ENCODE measurements at regions not wholly inside any gene's neighbourhood (a gene's known extent, or its start where the extent isn't known, plus 50 kb on each side); places are given as distances from the start of the nearest gene placed in this dataset.

DNA sequence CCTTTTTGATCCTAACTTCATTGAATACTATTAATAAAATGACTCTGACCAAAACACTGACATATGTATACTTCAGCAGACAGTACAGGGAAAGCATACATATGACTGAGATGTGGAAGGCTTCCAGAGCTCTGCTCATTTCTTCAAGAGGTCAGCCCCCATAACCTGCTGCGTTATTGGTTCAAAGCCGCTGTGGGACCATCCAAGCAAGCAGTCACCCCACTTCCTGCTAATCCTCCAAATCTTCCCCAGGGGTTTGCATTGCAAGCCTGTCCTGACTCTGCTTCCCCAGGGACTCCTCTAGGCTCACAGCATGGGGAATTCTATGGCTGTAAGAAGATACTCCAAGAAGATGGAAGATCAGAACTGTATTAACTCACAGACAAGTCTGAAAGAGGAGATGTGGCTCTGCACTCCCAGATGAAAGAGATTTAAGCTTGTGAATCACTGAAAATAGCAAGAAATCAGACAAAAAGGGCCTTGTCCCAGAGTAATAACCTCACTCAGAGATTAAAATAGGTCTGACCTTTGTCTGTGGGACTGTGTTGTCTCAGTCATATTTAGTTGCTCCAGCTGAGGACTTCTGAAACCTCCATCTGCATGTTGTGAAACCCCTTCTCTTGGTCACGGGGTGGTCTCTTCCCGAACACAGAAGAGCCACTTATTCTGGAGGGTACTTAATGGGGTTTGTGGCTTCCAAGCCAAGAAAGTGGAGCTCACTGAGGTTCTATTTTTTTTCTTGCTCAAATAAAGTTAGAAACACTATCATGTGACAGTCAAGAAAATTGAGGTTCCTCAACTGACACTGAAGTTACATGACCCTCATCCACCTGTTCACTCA, 101.5 kb upstream of the MARCKS start:
- intact Hi-C loops (cut with DNase I), result no loop called here
- Histone ChIP-seq H3K36me3 (no peaks in the 10 kb centered on the region), H3K27ac (no peak overlapping the region), H3K4me1 (peaks cover 0 to 20% (median 0%) of the 10 kb centered on the region in 9 donors), H3K9me3 (peaks cover 0 to 5% (median 0%) of the 10 kb centered on the region in 11 donors), H3K4me3 (no peak overlapping the region), H3K27me3 (no peaks in the 10 kb centered on the region)
- DNase-seq, result peak in 1 of 2 donors; percentile 9
- TF ChIP-seq, protein P1, sequence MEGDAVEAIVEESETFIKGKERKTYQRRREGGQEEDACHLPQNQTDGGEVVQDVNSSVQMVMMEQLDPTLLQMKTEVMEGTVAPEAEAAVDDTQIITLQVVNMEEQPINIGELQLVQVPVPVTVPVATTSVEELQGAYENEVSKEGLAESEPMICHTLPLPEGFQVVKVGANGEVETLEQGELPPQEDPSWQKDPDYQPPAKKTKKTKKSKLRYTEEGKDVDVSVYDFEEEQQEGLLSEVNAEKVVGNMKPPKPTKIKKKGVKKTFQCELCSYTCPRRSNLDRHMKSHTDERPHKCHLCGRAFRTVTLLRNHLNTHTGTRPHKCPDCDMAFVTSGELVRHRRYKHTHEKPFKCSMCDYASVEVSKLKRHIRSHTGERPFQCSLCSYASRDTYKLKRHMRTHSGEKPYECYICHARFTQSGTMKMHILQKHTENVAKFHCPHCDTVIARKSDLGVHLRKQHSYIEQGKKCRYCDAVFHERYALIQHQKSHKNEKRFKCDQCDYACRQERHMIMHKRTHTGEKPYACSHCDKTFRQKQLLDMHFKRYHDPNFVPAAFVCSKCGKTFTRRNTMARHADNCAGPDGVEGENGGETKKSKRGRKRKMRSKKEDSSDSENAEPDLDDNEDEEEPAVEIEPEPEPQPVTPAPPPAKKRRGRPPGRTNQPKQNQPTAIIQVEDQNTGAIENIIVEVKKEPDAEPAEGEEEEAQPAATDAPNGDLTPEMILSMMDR (IDR thresholded peaks at IDR 0.05), result no peak
- ATAC-seq, result peak in 1 of 8 donors; percentile 59
- 86 to 91% methylated on average over 4 of the region's 4 CpGs for WGBS, 2 donors

DNA sequence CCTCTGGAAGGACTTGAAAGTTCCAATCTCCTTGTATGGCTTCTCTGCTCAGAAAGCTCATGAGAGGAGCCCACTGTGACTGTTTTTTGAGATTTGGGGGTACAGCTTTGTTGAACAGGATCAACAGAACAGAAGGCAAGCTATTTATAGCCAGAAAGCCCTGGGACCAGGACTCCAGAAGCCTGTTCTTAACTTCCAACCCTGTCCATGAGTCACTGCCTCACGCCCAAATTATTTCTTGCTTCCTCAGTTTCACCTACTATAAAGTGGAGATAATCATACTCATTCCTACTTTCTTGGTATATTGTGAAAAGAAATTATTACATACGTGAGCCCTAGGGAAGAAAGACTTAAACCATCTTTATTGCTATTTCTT, 100.9 kb upstream of the MARCKS start:
- no peaks in the 10 kb centered on the region for H3K27me3 ChIP-seq
- peaks cover 0 to 19% (median 0%) of the 10 kb centered on the region in 9 donors for H3K4me1 ChIP-seq
- intact Hi-C loops (cut with DNase I), result no loop called here
- no peak overlapping the region for H3K4me3 ChIP-seq
- TF ChIP-seq, protein P1 (IDR thresholded peaks at IDR 0.05), result no peak
- peaks cover 0 to 5% (median 0%) of the 10 kb centered on the region in 11 donors for H3K9me3 ChIP-seq
- no peak overlapping the region for H3K27ac ChIP-seq
- ATAC-seq, result no peak
- DNase-seq, result no peak
- no peaks in the 10 kb centered on the region for H3K36me3 ChIP-seq
- 95 to 99% methylated on average over 2 of the region's 2 CpGs for WGBS, 2 donors

DNA sequence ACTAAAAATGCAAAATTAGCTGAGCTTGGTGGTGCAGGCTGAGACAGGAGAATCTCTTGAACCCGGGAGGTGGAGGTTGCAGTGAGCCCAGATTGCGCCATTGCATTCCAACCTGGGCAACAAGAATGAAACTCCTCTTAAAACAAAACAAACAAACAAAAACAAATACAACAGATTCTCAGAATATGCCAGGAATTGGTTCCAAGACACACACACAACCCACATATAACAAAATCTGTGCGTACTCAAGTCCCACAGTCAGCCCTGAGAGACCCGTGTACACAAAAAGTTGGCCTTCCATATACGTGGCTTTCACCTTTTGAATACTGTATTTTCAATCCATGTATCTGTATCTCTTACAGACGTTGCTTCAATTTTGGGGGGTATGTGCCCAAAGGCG, 98.9 kb upstream of the MARCKS start:
- TF ChIP-seq, protein P1 (IDR thresholded peaks at IDR 0.05), result no peak
- Histone ChIP-seq H3K4me3 (no peak overlapping the region), H3K27ac (peak overlapping the region in 1 of 10 donors; percentile 77), H3K4me1 (peaks cover 0 to 33% (median 0%) of the 10 kb centered on the region in 9 donors), H3K36me3 (no peaks in the 10 kb centered on the region), H3K9me3 (no peaks in the 10 kb centered on the region), H3K27me3 (no peaks in the 10 kb centered on the region)
- ATAC-seq (no peak), DNase-seq (no peak)
- 81 to 97% methylated on average over 7 of the region's 7 CpGs for WGBS, 2 donors
- intact Hi-C loops (cut with DNase I), result no loop called here

DNA sequence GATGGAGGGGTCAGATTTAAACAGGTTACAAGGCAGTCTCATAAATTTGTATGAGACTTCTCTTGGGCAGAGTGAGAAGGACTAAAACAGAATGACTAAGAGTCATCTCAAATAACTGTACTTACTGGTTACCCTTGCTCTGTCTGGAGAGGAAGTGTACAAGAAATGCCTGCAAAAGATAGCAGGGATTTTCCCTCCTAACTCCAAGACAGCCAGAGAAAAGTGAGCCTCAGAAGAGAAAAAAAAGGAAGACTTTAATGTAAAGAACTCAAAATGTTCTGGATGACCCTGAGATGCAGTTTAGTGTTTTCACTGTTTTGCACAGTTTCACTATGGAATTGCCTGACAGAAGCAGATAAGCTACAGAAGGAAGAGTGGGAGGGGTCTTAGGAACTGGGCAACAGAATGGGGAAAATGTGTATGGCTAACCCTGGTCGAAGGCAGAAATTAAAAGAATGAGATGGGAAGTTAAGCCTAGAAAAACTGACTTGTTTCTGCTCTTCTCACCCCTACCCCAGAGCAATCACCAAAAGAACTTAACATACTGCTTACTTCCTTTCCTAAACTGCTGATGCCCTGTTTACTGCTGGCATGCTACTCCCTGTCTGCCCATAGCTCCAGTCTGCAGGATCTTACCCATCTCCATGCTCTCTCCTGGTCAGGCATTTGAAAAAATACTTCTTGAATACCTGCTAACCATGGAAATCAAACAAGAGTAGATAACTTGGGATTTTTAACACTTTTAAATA, 98.1 kb upstream of the MARCKS start:
- Histone ChIP-seq H3K27ac (peak overlapping the region in 1 of 10 donors; percentile 77), H3K27me3 (no peaks in the 10 kb centered on the region), H3K36me3 (no peaks in the 10 kb centered on the region), H3K4me3 (no peak overlapping the region), H3K9me3 (no peaks in the 10 kb centered on the region), H3K4me1 (peaks cover 0 to 41% (median 0%) of the 10 kb centered on the region in 9 donors)
- ATAC-seq (peak in 2 of 8 donors; percentile 52 to 63), DNase-seq (no peak)
- TF ChIP-seq, protein P1 (IDR thresholded peaks at IDR 0.05), result no peak
- WGBS, 2 donors, result 65 to 79% methylated on average over 1 of the region's 1 CpG
- intact Hi-C loops (cut with DNase I), result no loop called here
